ENCODE measurements at regions not wholly inside any gene's neighbourhood (a gene's known extent, or its start where the extent isn't known, plus 50 kb on each side); places are given as distances from the start of the nearest gene placed in this dataset.

DNA sequence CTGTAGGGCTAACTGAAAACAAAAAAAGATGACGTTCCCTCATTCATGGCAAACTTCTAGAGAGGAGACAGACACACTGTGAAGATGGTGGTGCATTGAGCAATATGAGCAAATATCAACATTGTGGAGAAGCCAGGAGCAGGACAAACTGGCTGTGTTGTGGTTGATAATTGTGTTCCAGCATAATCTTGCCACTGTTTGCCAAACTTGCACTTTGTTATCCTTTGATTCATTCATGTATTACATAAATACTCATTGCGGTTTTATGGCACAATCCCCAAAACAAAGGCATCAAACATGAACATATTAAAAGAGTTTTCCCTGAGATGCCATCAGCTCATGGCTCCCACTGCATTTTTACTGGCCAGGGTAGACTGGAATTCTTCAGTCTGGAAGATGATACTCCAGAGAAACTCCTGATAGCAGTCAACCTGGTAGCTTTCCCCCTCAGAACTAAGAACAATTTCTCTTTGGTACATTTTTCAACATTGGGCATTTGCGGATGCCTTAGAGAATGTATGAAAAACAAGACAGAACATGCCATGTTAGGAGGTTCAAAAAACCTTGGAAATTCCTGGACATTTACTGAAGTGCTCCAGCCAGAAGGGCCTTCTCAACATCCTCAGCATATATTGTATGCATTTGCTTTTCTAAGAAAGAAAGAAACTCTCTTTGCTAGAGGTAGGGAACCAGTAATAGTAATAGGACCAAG, 487.4 kb upstream of the CELF4 start:
- no peak for DNase-seq

DNA sequence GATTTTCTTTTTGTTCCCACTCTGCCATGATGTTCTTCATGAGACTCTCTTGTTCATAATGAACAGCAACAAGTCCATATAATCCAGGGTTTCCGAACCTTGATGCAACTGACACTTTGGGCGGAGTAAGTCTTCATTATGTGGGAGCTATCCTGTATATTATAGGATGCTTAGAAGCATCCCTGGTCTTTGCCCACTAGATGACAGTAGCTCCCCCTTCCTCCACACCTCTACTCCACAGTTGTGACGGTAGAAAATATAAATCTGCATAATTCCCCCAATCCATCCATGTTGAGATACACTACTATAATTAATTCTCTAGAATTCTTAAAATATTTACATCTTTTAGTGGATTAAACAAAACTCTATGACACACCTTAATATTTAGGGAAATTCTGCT, 482.2 kb upstream of the CELF4 start:
- no peak for DNase-seq

DNA sequence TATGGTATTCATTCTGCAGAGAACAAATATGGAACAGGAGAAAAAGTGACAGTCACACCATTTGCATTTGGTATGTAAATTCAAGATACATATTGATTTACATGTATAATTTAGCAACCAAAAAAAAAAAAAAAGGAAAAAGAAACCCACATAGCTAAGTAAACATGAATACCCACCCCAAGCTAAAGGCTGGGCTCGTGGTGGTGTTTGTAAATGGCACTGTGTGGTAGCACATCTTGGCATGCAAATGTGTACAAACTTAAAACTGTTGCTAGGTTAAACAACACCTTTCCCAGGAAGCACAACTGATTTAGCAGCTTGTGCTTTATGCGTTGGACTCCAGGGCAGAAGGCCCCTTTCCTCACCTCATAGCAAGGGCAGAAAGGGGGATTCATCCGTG, 481.1 kb upstream of the CELF4 start:
- no peak for DNase-seq

- DNase-seq, result no peak
Measured at GRCh38 chr18:38045845-38046244, 480.2 kb upstream of the CELF4 start.

DNA sequence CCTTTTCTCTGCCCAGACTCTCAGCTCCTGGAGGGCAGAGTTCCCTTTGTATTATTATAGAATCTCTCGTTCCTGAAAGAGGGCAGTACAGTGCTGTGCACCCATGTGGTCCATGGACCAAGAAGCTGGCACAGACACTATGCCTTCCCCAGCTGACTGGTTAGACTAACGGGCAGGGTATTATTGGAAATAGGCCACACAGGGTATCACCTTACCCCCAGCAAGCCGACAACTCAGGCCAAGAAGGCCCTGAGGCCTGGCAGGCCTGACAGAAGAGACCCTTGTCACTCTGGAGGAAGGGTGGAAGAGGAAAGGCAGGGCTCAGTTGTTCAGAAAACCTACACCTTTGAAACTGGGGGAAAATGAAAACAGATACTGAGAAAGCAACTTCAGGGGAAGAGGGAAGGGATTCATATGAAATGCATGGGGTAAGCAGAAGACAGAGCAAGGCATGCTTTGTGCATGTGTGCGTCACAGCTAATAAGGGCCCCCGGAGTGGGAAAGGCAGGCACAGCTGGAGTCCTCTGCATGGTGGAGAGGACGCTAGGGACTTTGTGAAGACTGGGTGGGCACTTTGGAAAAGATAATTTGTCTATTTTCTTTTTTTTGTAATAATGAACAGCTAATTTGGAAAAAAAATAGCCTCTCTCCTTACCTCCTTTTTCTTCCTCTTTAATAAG, 476.8 kb upstream of the CELF4 start:
- DNase-seq, result no peak

GRCh38 chr18:38038242-38038641, 472.6 kb upstream of the CELF4 start:
- no peak for DNase-seq

- no peak for DNase-seq
Measured at GRCh38 chr18:38035193-38035592, 469.6 kb upstream of the CELF4 start.

GRCh38 chr18:38033282-38033681, 467.7 kb upstream of the CELF4 start:
- DNase-seq, result no peak

DNA sequence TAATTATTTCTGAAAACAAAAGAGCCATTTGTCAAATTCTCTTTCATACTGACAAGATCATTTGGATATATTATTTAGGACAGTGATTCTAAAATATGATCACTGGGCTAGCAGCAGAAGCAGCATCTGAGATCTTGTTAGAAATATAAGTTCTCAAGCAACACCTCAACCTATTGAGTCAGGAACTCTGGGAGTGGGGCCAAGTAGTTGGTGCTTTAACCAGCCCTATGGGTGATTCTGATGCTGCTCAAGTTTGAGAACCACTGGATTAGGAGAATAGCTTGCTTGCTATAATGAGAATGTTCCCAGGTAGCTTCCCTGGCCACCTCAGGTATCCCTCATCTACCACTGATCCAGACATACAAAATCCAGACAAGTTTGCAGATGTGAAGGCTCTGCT, 466.9 kb upstream of the CELF4 start:
- no peak for DNase-seq

- DNase-seq, result no peak
Measured at GRCh38 chr18:38028946-38029345, 463.3 kb upstream of the CELF4 start.

GRCh38 chr18:38025433-38026038, 459.9 kb upstream of the CELF4 start:
- no peak for DNase-seq

GRCh38 chr18:38023871-38024270, 458.3 kb upstream of the CELF4 start:
- DNase-seq, result no peak

GRCh38 chr18:38022234-38022633, 456.6 kb upstream of the CELF4 start:
- no peak for DNase-seq

- no peak for DNase-seq
Measured at GRCh38 chr18:38019292-38019691, 453.7 kb upstream of the CELF4 start.

- no peak for DNase-seq
Measured at GRCh38 chr18:38010971-38011857, 445.6 kb upstream of the CELF4 start.

GRCh38 chr18:38010037-38010436, 444.4 kb upstream of the CELF4 start:
- DNase-seq, result no peak

GRCh38 chr18:38009320-38009719, 443.7 kb upstream of the CELF4 start:
- DNase-seq, result no peak

DNA sequence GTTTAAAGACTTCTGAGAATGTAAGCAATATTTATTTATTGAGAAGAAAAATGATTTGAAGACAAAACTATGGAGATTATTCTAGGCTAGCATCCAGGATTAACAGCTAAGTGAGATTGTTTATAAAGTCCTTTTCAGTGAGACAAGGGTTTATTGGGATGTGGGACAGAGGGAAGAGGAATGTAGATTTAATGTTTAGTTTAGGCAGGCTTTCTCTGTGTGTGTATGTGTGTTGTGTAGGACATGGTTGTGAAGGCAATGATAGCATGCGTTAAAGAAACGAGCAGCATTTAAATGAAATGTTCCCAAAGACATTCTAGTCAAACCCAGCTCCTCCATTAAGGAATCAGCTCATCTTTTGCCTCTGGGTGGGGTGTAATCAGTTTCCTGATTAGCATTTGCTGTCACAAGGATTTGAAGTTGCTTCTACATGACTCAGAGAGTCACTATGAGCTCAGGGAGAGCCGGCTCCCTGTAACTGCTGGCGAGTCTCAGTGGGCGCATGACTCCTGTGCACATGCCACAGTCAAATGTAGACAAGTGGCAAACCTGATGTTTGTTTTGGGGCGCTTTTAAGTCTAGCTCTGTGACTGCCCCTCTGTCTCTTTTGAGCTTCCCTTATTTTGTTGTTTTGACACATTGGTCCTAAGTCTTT, 442.2 kb upstream of the CELF4 start:
- no peak for DNase-seq

DNA sequence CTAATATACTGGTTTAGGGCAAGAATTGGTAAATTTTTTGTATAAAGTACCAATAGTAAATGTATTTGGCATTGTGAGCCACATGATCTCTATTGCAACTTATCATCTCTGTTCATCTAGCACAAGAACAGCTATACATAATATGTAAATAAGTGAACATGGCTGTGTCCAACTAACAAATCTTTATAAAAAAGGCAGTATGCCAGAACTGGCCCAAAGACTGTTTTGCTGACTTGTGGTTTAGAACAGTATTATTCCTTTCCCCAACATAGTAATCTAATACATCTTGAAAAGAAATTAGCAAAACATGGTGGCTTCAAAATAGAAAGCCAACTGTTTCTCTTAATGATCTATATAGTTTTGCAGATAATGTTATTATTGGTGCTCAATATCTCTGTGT, 441.4 kb upstream of the CELF4 start:
- no peak for DNase-seq

DNA sequence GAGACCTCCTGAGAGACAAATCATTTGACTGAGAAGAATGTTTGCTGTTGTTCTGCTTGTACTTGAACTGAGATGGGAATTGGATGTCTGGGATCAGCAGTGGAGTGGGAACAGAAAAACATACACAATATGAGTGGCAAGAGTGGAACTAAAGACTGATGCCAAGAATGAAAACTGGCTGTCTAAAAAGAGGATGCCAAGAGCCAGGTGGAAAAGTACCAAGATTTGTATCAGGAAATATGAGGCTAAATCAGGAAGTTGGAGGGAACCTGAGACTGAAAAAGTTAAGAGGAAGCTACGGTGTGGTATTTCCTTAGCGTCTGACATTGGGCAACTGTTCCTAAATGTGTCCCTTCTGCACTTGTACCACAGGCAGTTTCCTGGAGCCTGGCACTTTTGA, 440.9 kb upstream of the CELF4 start:
- no peak for DNase-seq

GRCh38 chr18:37997695-37998094, 432.1 kb upstream of the CELF4 start:
- DNase-seq, result no peak

- no peak for DNase-seq
Measured at GRCh38 chr18:37987901-37988300, 422.3 kb upstream of the CELF4 start.

DNA sequence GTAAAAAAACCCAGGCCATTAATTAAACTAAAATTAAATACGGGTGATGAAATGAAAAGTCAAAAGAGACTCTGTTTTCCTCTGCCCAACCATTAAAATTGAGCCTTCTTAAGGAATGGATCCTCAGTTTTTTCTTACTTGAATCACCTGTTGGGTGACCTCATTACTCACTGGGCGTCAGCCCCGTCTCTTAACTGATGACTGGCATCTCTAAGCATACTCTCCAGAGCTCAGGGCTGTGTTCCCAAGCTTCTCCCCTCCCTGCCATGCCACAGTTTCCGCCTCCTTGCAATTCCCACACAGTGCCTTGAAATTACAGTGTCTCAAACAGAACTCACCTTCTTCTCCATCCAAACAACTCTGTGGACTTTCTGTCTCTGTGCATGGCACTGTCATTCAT, 421.1 kb upstream of the CELF4 start:
- DNase-seq, result no peak
